ENCODE measurements at regions not wholly inside any gene's neighbourhood (a gene's known extent, or its start where the extent isn't known, plus 50 kb on each side); places are given as distances from the start of the nearest gene placed in this dataset.

GRCh38 chr2:223247136-223247535 is 195.1 kb downstream of the KCNE4 start:
- no peaks in the 10 kb centered on the region for H3K36me3 ChIP-seq
- H3K4me3 ChIP-seq (ENCODE audit: low read depth, low read length), result no peak overlapping the region
- no peaks in the 10 kb centered on the region for H3K27me3 ChIP-seq (ENCODE audit: insufficient read depth, low read depth, severe bottlenecking)
- H3K9me3 ChIP-seq (ENCODE audit: severe bottlenecking), result no peaks in the 10 kb centered on the region
- peak; percentile 42 for DNase-seq
- H3K27ac ChIP-seq, result no peak overlapping the region
- TF ChIP-seq CTCF (IDR thresholded peaks at IDR 0.05; ENCODE audit: low read depth, low read length), result peak; percentile 50

GRCh38 chr2:223251656-223252229 is 199.8 kb downstream of the KCNE4 start:
- H3K36me3 ChIP-seq, result no peaks in the 10 kb centered on the region
- no peak overlapping the region for H3K4me3 ChIP-seq (ENCODE audit: low read depth, low read length)
- DNase-seq, result no peak
- no peaks in the 10 kb centered on the region for H3K9me3 ChIP-seq (ENCODE audit: severe bottlenecking)
- no peaks in the 10 kb centered on the region for H3K27me3 ChIP-seq (ENCODE audit: insufficient read depth, low read depth, severe bottlenecking)
- TF ChIP-seq CTCF (IDR thresholded peaks at IDR 0.05; ENCODE audit: low read depth, low read length), result no peak
- no peak overlapping the region for H3K27ac ChIP-seq

- no peaks in the 10 kb centered on the region for H3K9me3 ChIP-seq (ENCODE audit: severe bottlenecking)
- no peak overlapping the region for H3K27ac ChIP-seq
- TF ChIP-seq CTCF (IDR thresholded peaks at IDR 0.05; ENCODE audit: low read depth, low read length), result no peak
- H3K36me3 ChIP-seq, result no peaks in the 10 kb centered on the region
- DNase-seq, result no peak
- H3K27me3 ChIP-seq (ENCODE audit: insufficient read depth, low read depth, severe bottlenecking), result no peaks in the 10 kb centered on the region
- no peak overlapping the region for H3K4me3 ChIP-seq (ENCODE audit: low read depth, low read length)
Observed at GRCh38 chr2:223260681-223261080, 208.7 kb downstream of the KCNE4 start.

GRCh38 chr2:223262946-223263345 is 211.0 kb downstream of the KCNE4 start:
- Histone ChIP-seq H3K4me3 (ENCODE audit: low read depth, low read length) (no peak overlapping the region), H3K27me3 (ENCODE audit: insufficient read depth, low read depth, severe bottlenecking) (no peaks in the 10 kb centered on the region), H3K9me3 (ENCODE audit: severe bottlenecking) (no peaks in the 10 kb centered on the region), H3K27ac (no peak overlapping the region), H3K36me3 (no peaks in the 10 kb centered on the region)
- DNase-seq, result no peak
- no peak for TF ChIP-seq CTCF (IDR thresholded peaks at IDR 0.05; ENCODE audit: low read depth, low read length)

- Histone ChIP-seq H3K4me3 (ENCODE audit: low read depth, low read length) (no peak overlapping the region), H3K9me3 (ENCODE audit: severe bottlenecking) (no peaks in the 10 kb centered on the region)
- no peak for DNase-seq
Observed at GRCh38 chr2:223264541-223265193, 212.7 kb downstream of the KCNE4 start.

More at GRCh38 chr2:223264541-223265193, 212.7 kb downstream of the KCNE4 start:
- TF ChIP-seq CTCF (IDR thresholded peaks at IDR 0.05; ENCODE audit: low read depth, low read length), result no peak
- no peaks in the 10 kb centered on the region for H3K36me3 ChIP-seq
- H3K27me3 ChIP-seq (ENCODE audit: insufficient read depth, low read depth, severe bottlenecking), result no peaks in the 10 kb centered on the region
- no peak overlapping the region for H3K27ac ChIP-seq
